HFFc6 (cell line): ENCODE measurements at regions not wholly inside any gene's neighbourhood (a gene's known extent, or its start where the extent isn't known, plus 50 kb on each side); places are given as distances from the start of the nearest gene placed in this dataset.
"Not testable (repeated sequence)": the region's sequence is repeated elsewhere in the genome, so short reads cannot be mapped to it uniquely, and the experiment has no call there.

Experiments
- DNase-seq: peaks from one replicate; pipeline ENCODE4 v3.0.0-alpha.2; 2018
- H3K27ac Mint-ChIP-seq: 2 replicates; pipeline ENCODE4 v1.8.0; 2020; ENCODE audit warnings: mild to moderate bottlenecking, mixed read lengths
- H3K27me3 Mint-ChIP-seq: 2 replicates; pipeline ENCODE4 v1.8.0; 2021; ENCODE audit warnings: mild to moderate bottlenecking, moderate library complexity, mixed read lengths; ENCODE audit not compliant: insufficient read depth
- H3K36me3 Mint-ChIP-seq: 2 replicates; pipeline ENCODE4 v1.8.0; 2021; ENCODE audit warnings: low read depth, mixed read lengths
- H3K4me1 Mint-ChIP-seq: 2 replicates; pipeline ENCODE4 v1.8.0; 2020; ENCODE audit warnings: low read depth, mixed read lengths
- H3K4me3 Mint-ChIP-seq: 2 replicates; pipeline ENCODE4 v1.8.0; 2020; ENCODE audit warnings: mild to moderate bottlenecking, moderate library complexity, mixed read lengths
- H3K9me3 Mint-ChIP-seq: 2 replicates; pipeline ENCODE4 v1.8.0; 2020; ENCODE audit warnings: mild to moderate bottlenecking, mixed read lengths
- CTCF ChIP-seq: fragments of 200-600 bp; sonication (generic); IDR thresholded peaks from 2 replicates; pipeline ENCODE4 v1.5.0; 2021; ENCODE audit warnings: antibody characterized with exemption, mild to moderate bottlenecking

GRCh38 chr17:74130841-74131240, 72.6 kb upstream of the RPL38 start:
- peaks cover 10% of the 10 kb centered on the region for H3K27me3 Mint-ChIP-seq

GRCh38 chr17:74132354-74132753, 71.1 kb upstream of the RPL38 start:
- TF ChIP-seq CTCF: no peak
- no peaks in the 10 kb centered on the region for H3K4me1 Mint-ChIP-seq
- H3K4me3 Mint-ChIP-seq: no peak overlapping the region
- H3K9me3 Mint-ChIP-seq: peaks cover 58% of the 10 kb centered on the region
- H3K36me3 Mint-ChIP-seq: peaks cover 5% of the 10 kb centered on the region; the same call in 1 of the 2 replicates
- peaks cover 8% of the 10 kb centered on the region for H3K27me3 Mint-ChIP-seq
- H3K27ac Mint-ChIP-seq: no peak overlapping the region
- no peak for DNase-seq

More at GRCh38 chr17:74130841-74131240, 72.6 kb upstream of the RPL38 start:
- Mint-ChIP-seq H3K27ac (no peak overlapping the region), H3K4me3 (no peak overlapping the region), H3K4me1 (no peaks in the 10 kb centered on the region), H3K9me3 (peaks cover 70% of the 10 kb centered on the region), H3K36me3 (peaks cover 12% of the 10 kb centered on the region; the same call in 1 of the 2 replicates)
- TF ChIP-seq CTCF: no peak
- no peak for DNase-seq

- Mint-ChIP-seq H3K36me3 (no peaks in the 10 kb centered on the region; the same call in 1 of the 2 replicates), H3K4me1 (no peaks in the 10 kb centered on the region), H3K9me3 (peaks cover 57% of the 10 kb centered on the region), H3K4me3 (no peak overlapping the region), H3K27ac (no peak overlapping the region), H3K27me3 (peaks cover 6% of the 10 kb centered on the region)
- no peak for TF ChIP-seq CTCF
- DNase-seq: no peak
Observed at GRCh38 chr17:74133740-74134139, 69.7 kb upstream of the RPL38 start.

GRCh38 chr17:74134234-74134633, 69.2 kb upstream of the RPL38 start:
- peaks cover 60% of the 10 kb centered on the region for H3K9me3 Mint-ChIP-seq
- DNase-seq, H3K4me3 Mint-ChIP-seq, H3K36me3 Mint-ChIP-seq, H3K4me1 Mint-ChIP-seq, H3K27ac Mint-ChIP-seq, H3K27me3 Mint-ChIP-seq: not testable (repeated sequence)

- Mint-ChIP-seq H3K27ac (no peak overlapping the region), H3K9me3 (peaks cover 62% of the 10 kb centered on the region), H3K4me3 (no peak overlapping the region), H3K27me3 (peaks cover 6% of the 10 kb centered on the region), H3K36me3 (peaks cover 6% of the 10 kb centered on the region; the same call in 1 of the 2 replicates), H3K4me1 (no peaks in the 10 kb centered on the region)
- DNase-seq: no peak
- no peak for TF ChIP-seq CTCF
Observed at GRCh38 chr17:74134991-74135390, 68.5 kb upstream of the RPL38 start.

GRCh38 chr17:74135391-74136167, 67.9 kb upstream of the RPL38 start:
- no peak for DNase-seq
- Mint-ChIP-seq H3K27me3 (peaks cover 6% of the 10 kb centered on the region), H3K4me1 (no peaks in the 10 kb centered on the region), H3K36me3 (peaks cover 6% of the 10 kb centered on the region; the same call in 1 of the 2 replicates), H3K4me3 (no peak overlapping the region), H3K9me3 (peaks cover 64% of the 10 kb centered on the region), H3K27ac (no peak overlapping the region)
- TF ChIP-seq CTCF: no peak
